ENCODE measurements at regions not wholly inside any gene's neighbourhood (a gene's known extent, or its start where the extent isn't known, plus 50 kb on each side); places are given as distances from the start of the nearest gene placed in this dataset.

GRCh38 chr5:35408146-35408545, 177.9 kb upstream of the PRLR start:
- no peak for TF ChIP-seq POLR2AphosphoS2 (IDR thresholded peaks at IDR 0.05; ENCODE audit: low read length)
- TF ChIP-seq GTF2F1 (IDR thresholded peaks at IDR 0.05; ENCODE audit: low read depth, low read length) = no peak
- TF ChIP-seq RFX5 (IDR thresholded peaks at IDR 0.05; ENCODE audit: low read depth, low read length) = no peak
- no peak for TF ChIP-seq SAFB (IDR thresholded peaks at IDR 0.05; ENCODE audit: borderline replicate concordance, low read depth, low read length)
- no peak for TF ChIP-seq ZNF778 (CRISPR knock-in tag; IDR thresholded peaks at IDR 0.05)
- TF ChIP-seq EWSR1 (IDR thresholded peaks at IDR 0.05; ENCODE audit: borderline replicate concordance, low read depth, partially characterized antibody) = no peak
- TF ChIP-seq PPARD (CRISPR knock-in tag; IDR thresholded peaks at IDR 0.05) = no peak
- no peak for TF ChIP-seq TAF1 (IDR thresholded peaks at IDR 0.05; ENCODE audit: control insufficient read depth, extremely low read depth, insufficient read depth, low read length, severe bottlenecking)
- TF ChIP-seq POLR2AphosphoS5 (IDR thresholded peaks at IDR 0.05; ENCODE audit: control insufficient read depth, insufficient read depth, low read depth, low read length) = no peak
- no peak for TF ChIP-seq NFIC (IDR thresholded peaks at IDR 0.05)
- no peak for TF ChIP-seq TCF7 (IDR thresholded peaks at IDR 0.05; ENCODE audit: borderline replicate concordance)
